ENCODE measurements at regions not wholly inside any gene's neighbourhood (a gene's known extent, or its start where the extent isn't known, plus 50 kb on each side); places are given as distances from the start of the nearest gene placed in this dataset.

DNA sequence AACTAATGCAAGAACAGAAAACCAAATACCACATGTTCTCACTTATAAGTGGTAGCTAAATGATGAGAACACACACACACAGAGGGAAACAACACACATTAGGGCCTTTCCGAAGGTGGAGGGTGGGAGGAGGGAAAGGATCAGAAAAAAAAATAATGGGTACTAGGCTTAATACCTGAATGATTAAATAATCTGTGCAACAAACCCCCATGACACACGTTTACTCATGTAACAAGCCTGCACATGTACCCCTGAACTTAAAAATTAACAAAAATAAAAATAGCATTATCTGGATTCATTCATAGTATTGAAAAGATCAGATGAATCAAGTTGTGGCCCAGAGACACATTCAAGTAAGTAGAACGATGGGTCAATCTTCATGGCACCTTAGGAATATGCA, 159.5 kb upstream of the POT1 start:
- intact Hi-C loops (cut with micrococcal nuclease; ENCODE audit: unreplicated experiment) = no loop called here
- POLR2A ChIA-PET = no interaction called here

GRCh38 chr7:125088555-125088954, 158.9 kb upstream of the POT1 start:
- H3K27ac Mint-ChIP-seq (ENCODE audit: unreplicated experiment) = no peak overlapping the region
- no peaks in the 10 kb centered on the region for H3K9me3 ChIP-seq
- CTCF ChIA-PET = no interaction called here

More for the DNA sequence above, 159.5 kb upstream of the POT1 start:
- BruUV-seq (replicated peaks) = no TSS peak
- Mint-ChIP-seq H3K27me3 (ENCODE audit: insufficient read depth, unreplicated experiment) (peaks cover 6% of the 10 kb centered on the region), H3K9me3 (ENCODE audit: unreplicated experiment) (no peaks in the 10 kb centered on the region), H3K4me3 (ENCODE audit: unreplicated experiment) (no peak overlapping the region), H3K4me1 (ENCODE audit: low read depth, unreplicated experiment) (no peaks in the 10 kb centered on the region), H3K36me3 (ENCODE audit: insufficient read depth, unreplicated experiment) (no peaks in the 10 kb centered on the region), H3K27ac (ENCODE audit: unreplicated experiment) (no peak overlapping the region)
- Histone ChIP-seq H3K4me1 (no peaks in the 10 kb centered on the region), H3K36me3 (ENCODE audit: control insufficient read depth, insufficient read depth, low read length) (no peaks in the 10 kb centered on the region), H3K9me3 (no peaks in the 10 kb centered on the region), H3K4me3 (ENCODE audit: low read depth, low read length) (no peak overlapping the region), H3K27me3 (replicated peaks; ENCODE audit: control insufficient read depth, insufficient read depth, low read length) (no peaks in the 10 kb centered on the region)
- no peak for DNase-seq
- CTCF ChIA-PET = no interaction called here
- TF ChIP-seq, protein P1, sequence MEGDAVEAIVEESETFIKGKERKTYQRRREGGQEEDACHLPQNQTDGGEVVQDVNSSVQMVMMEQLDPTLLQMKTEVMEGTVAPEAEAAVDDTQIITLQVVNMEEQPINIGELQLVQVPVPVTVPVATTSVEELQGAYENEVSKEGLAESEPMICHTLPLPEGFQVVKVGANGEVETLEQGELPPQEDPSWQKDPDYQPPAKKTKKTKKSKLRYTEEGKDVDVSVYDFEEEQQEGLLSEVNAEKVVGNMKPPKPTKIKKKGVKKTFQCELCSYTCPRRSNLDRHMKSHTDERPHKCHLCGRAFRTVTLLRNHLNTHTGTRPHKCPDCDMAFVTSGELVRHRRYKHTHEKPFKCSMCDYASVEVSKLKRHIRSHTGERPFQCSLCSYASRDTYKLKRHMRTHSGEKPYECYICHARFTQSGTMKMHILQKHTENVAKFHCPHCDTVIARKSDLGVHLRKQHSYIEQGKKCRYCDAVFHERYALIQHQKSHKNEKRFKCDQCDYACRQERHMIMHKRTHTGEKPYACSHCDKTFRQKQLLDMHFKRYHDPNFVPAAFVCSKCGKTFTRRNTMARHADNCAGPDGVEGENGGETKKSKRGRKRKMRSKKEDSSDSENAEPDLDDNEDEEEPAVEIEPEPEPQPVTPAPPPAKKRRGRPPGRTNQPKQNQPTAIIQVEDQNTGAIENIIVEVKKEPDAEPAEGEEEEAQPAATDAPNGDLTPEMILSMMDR (IDR thresholded peaks at IDR 0.05; ENCODE audit: insufficient read depth in 1 of 2, low read depth in 1 of 2, low read length in 1 of 2, severe bottlenecking in 1 of 2, unreplicated experiment in 1 of 2) = no peak

GRCh38 chr7:125085084-125085483, 155.5 kb upstream of the POT1 start:
- CTCF ChIA-PET = no interaction called here
- POLR2A ChIA-PET = no interaction called here
- Mint-ChIP-seq H3K4me1 (ENCODE audit: low read depth, unreplicated experiment) (no peaks in the 10 kb centered on the region), H3K9me3 (ENCODE audit: unreplicated experiment) (no peaks in the 10 kb centered on the region), H3K27me3 (ENCODE audit: insufficient read depth, unreplicated experiment) (peaks cover 5% of the 10 kb centered on the region), H3K27ac (ENCODE audit: unreplicated experiment) (no peak overlapping the region), H3K4me3 (ENCODE audit: unreplicated experiment) (no peak overlapping the region), H3K36me3 (ENCODE audit: insufficient read depth, unreplicated experiment) (no peaks in the 10 kb centered on the region)
- Histone ChIP-seq H3K36me3 (ENCODE audit: control insufficient read depth, insufficient read depth, low read length) (no peaks in the 10 kb centered on the region), H3K9me3 (no peaks in the 10 kb centered on the region; the same call in 1 of the 2 replicates), H3K27me3 (replicated peaks; ENCODE audit: control insufficient read depth, insufficient read depth, low read length) (no peaks in the 10 kb centered on the region), H3K4me1 (no peaks in the 10 kb centered on the region), H3K4me3 (ENCODE audit: low read depth, low read length) (no peak overlapping the region)
- BruUV-seq (replicated peaks) = no TSS peak
- TF ChIP-seq, protein P1 (IDR thresholded peaks at IDR 0.05; ENCODE audit: insufficient read depth in 1 of 2, low read depth in 1 of 2, low read length in 1 of 2, severe bottlenecking in 1 of 2, unreplicated experiment in 1 of 2) = no peak
- intact Hi-C loops (cut with micrococcal nuclease; ENCODE audit: unreplicated experiment) = no loop called here
- DNase-seq = no peak

More at GRCh38 chr7:125088555-125088954, 158.9 kb upstream of the POT1 start:
- Histone ChIP-seq H3K4me1 (no peaks in the 10 kb centered on the region), H3K36me3 (ENCODE audit: control insufficient read depth, insufficient read depth, low read length) (no peaks in the 10 kb centered on the region), H3K27me3 (replicated peaks; ENCODE audit: control insufficient read depth, insufficient read depth, low read length) (no peaks in the 10 kb centered on the region), H3K4me3 (ENCODE audit: low read depth, low read length) (no peak overlapping the region)
- H3K27me3 Mint-ChIP-seq (ENCODE audit: insufficient read depth, unreplicated experiment) = peaks cover 5% of the 10 kb centered on the region
- no peaks in the 10 kb centered on the region for H3K4me1 Mint-ChIP-seq (ENCODE audit: low read depth, unreplicated experiment)
- intact Hi-C loops (cut with micrococcal nuclease; ENCODE audit: unreplicated experiment) = no loop called here
- TF ChIP-seq, protein P1 (IDR thresholded peaks at IDR 0.05; ENCODE audit: insufficient read depth in 1 of 2, low read depth in 1 of 2, low read length in 1 of 2, severe bottlenecking in 1 of 2, unreplicated experiment in 1 of 2) = no peak
- H3K9me3 Mint-ChIP-seq (ENCODE audit: unreplicated experiment) = no peaks in the 10 kb centered on the region
- DNase-seq = no peak
- BruUV-seq (replicated peaks) = no TSS peak
- no peak overlapping the region for H3K4me3 Mint-ChIP-seq (ENCODE audit: unreplicated experiment)
- H3K36me3 Mint-ChIP-seq (ENCODE audit: insufficient read depth, unreplicated experiment) = no peaks in the 10 kb centered on the region
- POLR2A ChIA-PET = no interaction called here

Measured in Caco-2 (cell line).